ENCODE measurements at regions not wholly inside any gene's neighbourhood (a gene's known extent, or its start where the extent isn't known, plus 50 kb on each side); places are given as distances from the start of the nearest gene placed in this dataset.

DNA sequence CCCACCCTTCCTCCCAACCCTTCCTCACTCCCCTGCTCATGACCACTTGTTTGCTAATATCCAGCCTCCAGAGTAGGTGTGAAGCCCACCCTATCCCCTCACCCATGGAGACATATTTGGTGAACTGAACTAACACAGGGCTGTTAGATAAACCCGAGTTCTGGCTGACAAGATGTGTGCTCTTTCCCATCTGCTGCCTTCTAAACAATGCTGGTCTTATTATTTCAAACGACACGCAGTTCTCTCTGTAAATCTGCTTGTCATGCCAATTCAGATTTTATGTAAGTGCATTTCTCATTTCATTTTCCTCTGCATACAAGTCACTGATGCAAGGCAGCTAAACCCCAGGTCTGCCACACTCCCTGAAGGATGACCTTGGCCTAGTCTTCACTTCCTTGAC is 343.0 kb upstream of the CDH5 start:
- Mint-ChIP-seq H3K4me3 (no peak overlapping the region), H3K9me3 (ENCODE audit: insufficient read depth) (peaks cover 10% of the 10 kb centered on the region), H3K4me1 (no peaks in the 10 kb centered on the region), H3K27ac (no peak overlapping the region), H3K27me3 (peaks cover 1% of the 10 kb centered on the region)
- Histone ChIP-seq H3K36me3 (replicated peaks in 1 of 2; ENCODE audit: control extremely low read depth in 1 of 2, control insufficient read depth in 1 of 2, extremely low read depth in 1 of 2, insufficient read depth in 2 of 2, low read length in 1 of 2) (no peaks in the 10 kb centered on the region), H3K4me1 (ENCODE audit: control insufficient read depth in 2 of 2, insufficient read depth in 2 of 2, low read length in 2 of 2) (no peaks in the 10 kb centered on the region), H3K4me2 (replicated peaks; ENCODE audit: low read depth, low read length, poor library complexity, severe bottlenecking) (no peak overlapping the region), H3K27ac (ENCODE audit: low read length in 2 of 2) (no peak overlapping the region), H3K9me3 (ENCODE audit: control extremely low read depth in 1 of 3, control insufficient read depth in 2 of 3, insufficient read depth in 1 of 3, low read length in 2 of 3) (peaks cover 0 to 16% (median 0%) of the 10 kb centered on the region in 3 donors), H2AFZ (ENCODE audit: insufficient read depth, low read depth, low read length, poor library complexity, severe bottlenecking) (no peak overlapping the region), H3K79me2 (ENCODE audit: control insufficient read depth, insufficient read depth, low read length) (no peaks in the 10 kb centered on the region), H4K20me1 (ENCODE audit: control insufficient read depth, insufficient read depth, low read length, poor library complexity, severe bottlenecking) (no peaks in the 10 kb centered on the region), H3K4me3 (ENCODE audit: control extremely low read depth in 1 of 5, extremely low read depth in 1 of 5, insufficient read depth in 1 of 5, low read depth in 2 of 5, low read length in 4 of 5) (no peak overlapping the region), H3K27me3 (replicated peaks in 1 of 4; ENCODE audit: control extremely low read depth in 1 of 4, control insufficient read depth in 3 of 4, insufficient read depth in 4 of 4, low read length in 3 of 4) (no peaks in the 10 kb centered on the region), H3K9ac (ENCODE audit: low read length) (no peak overlapping the region)
- DNase-seq (no peak), ATAC-seq (ENCODE audit: low read depth) (no peak)
- intact Hi-C loops (cut with micrococcal nuclease) = no loop called here
- POLR2A ChIA-PET = no interaction called here
- CTCF ChIA-PET = no interaction called here
- TF ChIP-seq EZH2 (IDR thresholded peaks at IDR 0.05; ENCODE audit: borderline replicate concordance, insufficient read depth, low read depth, low read length, poor library complexity, severe bottlenecking) = no peak
- TF ChIP-seq, protein P1, sequence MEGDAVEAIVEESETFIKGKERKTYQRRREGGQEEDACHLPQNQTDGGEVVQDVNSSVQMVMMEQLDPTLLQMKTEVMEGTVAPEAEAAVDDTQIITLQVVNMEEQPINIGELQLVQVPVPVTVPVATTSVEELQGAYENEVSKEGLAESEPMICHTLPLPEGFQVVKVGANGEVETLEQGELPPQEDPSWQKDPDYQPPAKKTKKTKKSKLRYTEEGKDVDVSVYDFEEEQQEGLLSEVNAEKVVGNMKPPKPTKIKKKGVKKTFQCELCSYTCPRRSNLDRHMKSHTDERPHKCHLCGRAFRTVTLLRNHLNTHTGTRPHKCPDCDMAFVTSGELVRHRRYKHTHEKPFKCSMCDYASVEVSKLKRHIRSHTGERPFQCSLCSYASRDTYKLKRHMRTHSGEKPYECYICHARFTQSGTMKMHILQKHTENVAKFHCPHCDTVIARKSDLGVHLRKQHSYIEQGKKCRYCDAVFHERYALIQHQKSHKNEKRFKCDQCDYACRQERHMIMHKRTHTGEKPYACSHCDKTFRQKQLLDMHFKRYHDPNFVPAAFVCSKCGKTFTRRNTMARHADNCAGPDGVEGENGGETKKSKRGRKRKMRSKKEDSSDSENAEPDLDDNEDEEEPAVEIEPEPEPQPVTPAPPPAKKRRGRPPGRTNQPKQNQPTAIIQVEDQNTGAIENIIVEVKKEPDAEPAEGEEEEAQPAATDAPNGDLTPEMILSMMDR (IDR thresholded peaks at IDR 0.05) = no peak
- WGBS (ENCODE audit: insufficient coverage) = 86% methylated on average over 3 of the region's 3 CpGs

DNA sequence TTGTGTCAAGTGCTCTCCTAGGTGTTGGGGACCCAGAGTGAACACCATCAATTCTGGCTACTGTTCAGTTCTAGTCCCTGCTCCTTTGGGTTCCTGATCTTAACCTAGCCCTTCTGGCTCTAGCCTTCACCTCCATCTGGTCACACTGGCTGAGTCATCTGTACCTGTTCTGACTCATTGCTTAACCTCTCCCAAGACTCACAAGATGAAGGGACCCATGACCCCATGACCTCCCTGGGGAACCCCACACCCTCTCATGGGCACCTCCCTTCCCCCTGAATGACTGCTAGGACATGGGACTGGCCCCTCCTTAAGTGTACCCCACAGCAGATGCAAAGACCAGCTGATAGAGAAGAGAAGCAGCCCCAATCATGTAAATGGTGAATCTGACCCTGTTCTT is 345.8 kb upstream of the CDH5 start:
- no peaks in the 10 kb centered on the region for H3K4me1 ChIP-seq (ENCODE audit: control insufficient read depth in 2 of 2, insufficient read depth in 2 of 2, low read length in 2 of 2)
- CTCF ChIA-PET = no interaction called here
- H3K4me2 ChIP-seq (replicated peaks; ENCODE audit: low read depth, low read length, poor library complexity, severe bottlenecking) = no peak overlapping the region
- POLR2A ChIA-PET = no interaction called here
- H3K4me1 Mint-ChIP-seq = no peaks in the 10 kb centered on the region
- H3K9ac ChIP-seq (ENCODE audit: low read length) = no peak overlapping the region
- no peak overlapping the region for H3K4me3 Mint-ChIP-seq
- no peak overlapping the region for H2AFZ ChIP-seq (ENCODE audit: insufficient read depth, low read depth, low read length, poor library complexity, severe bottlenecking)
- H3K27ac Mint-ChIP-seq = no peak overlapping the region
- ATAC-seq (ENCODE audit: low read depth) (no peak), DNase-seq (no peak)
- H3K27me3 Mint-ChIP-seq = no peaks in the 10 kb centered on the region
- H3K9me3 Mint-ChIP-seq (ENCODE audit: insufficient read depth) = peaks cover 9% of the 10 kb centered on the region
- H3K27me3 ChIP-seq (replicated peaks in 1 of 4; ENCODE audit: control extremely low read depth in 1 of 4, control insufficient read depth in 3 of 4, insufficient read depth in 4 of 4, low read length in 3 of 4) = peaks cover 0 to under 1% (median 0%) of the 10 kb centered on the region in 4 experiments
- intact Hi-C loops (cut with micrococcal nuclease) = no loop called here
- no peak overlapping the region for H3K4me3 ChIP-seq (ENCODE audit: control extremely low read depth in 1 of 5, extremely low read depth in 1 of 5, insufficient read depth in 1 of 5, low read depth in 2 of 5, low read length in 4 of 5)
- peaks cover 0 to 16% (median 0%) of the 10 kb centered on the region in 3 donors for H3K9me3 ChIP-seq (ENCODE audit: control extremely low read depth in 1 of 3, control insufficient read depth in 2 of 3, insufficient read depth in 1 of 3, low read length in 2 of 3)
- H4K20me1 ChIP-seq (ENCODE audit: control insufficient read depth, insufficient read depth, low read length, poor library complexity, severe bottlenecking) = no peaks in the 10 kb centered on the region
- TF ChIP-seq, protein P1 (IDR thresholded peaks at IDR 0.05) = no peak
- no peak for TF ChIP-seq EZH2 (IDR thresholded peaks at IDR 0.05; ENCODE audit: borderline replicate concordance, insufficient read depth, low read depth, low read length, poor library complexity, severe bottlenecking)
- H3K36me3 ChIP-seq (replicated peaks in 1 of 2; ENCODE audit: control extremely low read depth in 1 of 2, control insufficient read depth in 1 of 2, extremely low read depth in 1 of 2, insufficient read depth in 2 of 2, low read length in 1 of 2) = no peaks in the 10 kb centered on the region
- H3K79me2 ChIP-seq (ENCODE audit: control insufficient read depth, insufficient read depth, low read length) = no peaks in the 10 kb centered on the region
- H3K27ac ChIP-seq (ENCODE audit: low read length in 2 of 2) = no peak overlapping the region
